B cell (primary cell): ENCODE measurements at regions not wholly inside any gene's neighbourhood (a gene's known extent, or its start where the extent isn't known, plus 50 kb on each side); places are given as distances from the start of the nearest gene placed in this dataset.

Experiments used
- ATAC-seq: fragments of 200-7000 bp; cut with Tn5 transposase; one replicate; pipeline ENCODE4 v1.10.0; 2021; ENCODE audit warnings: low read depth, mild to moderate bottlenecking, moderate number of reproducible peaks, moderate library complexity
- CTCF ChIA-PET: fragments of 350-600 bp; sonication (Branson Sonifier 250); formaldehyde crosslinking; loops from one replicate; lab custom pipeline; 2021; ENCODE audit warnings: antibody characterized with exemption, inconsistent platforms; lab: Charles Lee
- POLR2A ChIA-PET: fragments of 350-600 bp; sonication (Branson Sonifier 250); formaldehyde crosslinking; loops from one replicate; lab custom pipeline; 2021; ENCODE audit warnings: antibody characterized with exemption; lab: Charles Lee
- DNase-seq: peaks from one replicate; pipeline ENCODE4 v3.0.0; 2013
- H2AFZ ChIP-seq: 2 replicates; pipeline ENCODE4 v1.6.1; 2012; ENCODE audit warnings: mild to moderate bottlenecking, low read depth, low read length; ENCODE audit not compliant: insufficient read depth, poor library complexity, severe bottlenecking
- H3K27ac ChIP-seq, 2 donors: 1 replicate in 1 of 2; 2 replicates in 1 of 2; pipeline ENCODE4 v1.5.1; 2012 to 2013; ENCODE audit warnings: low read length in 2 of 2, mild to moderate bottlenecking in 2 of 2, moderate library complexity in 1 of 2
- H3K27me3 ChIP-seq, 4 experiments: fragments of 200-600 bp in 1 of 4; sonication (generic) in 1 of 4; replicated peaks in 1 of 4; 1 replicate in 2 of 4; 2 replicates in 2 of 4; pipeline versions ENCODE4 v1.6.1 to v1.7.0; 2013 to 2016; ENCODE audit warnings: low read length in 3 of 4, mild to moderate bottlenecking in 2 of 4, mixed read lengths in 1 of 4, moderate library complexity in 1 of 4; ENCODE audit not compliant: insufficient read depth in 4 of 4, control insufficient read depth in 3 of 4; ENCODE audit errors: control extremely low read depth in 1 of 4
- H3K36me3 ChIP-seq, 2 experiments: replicated peaks in 1 of 2; 1 replicate in 1 of 2; 2 replicates in 1 of 2; pipeline versions ENCODE4 v1.6.1 to v1.7.1; 2013; ENCODE audit warnings: low read length in 1 of 2; ENCODE audit not compliant: insufficient read depth in 2 of 2, control insufficient read depth in 1 of 2; ENCODE audit errors: control extremely low read depth in 1 of 2, extremely low read depth in 1 of 2
- H3K4me1 ChIP-seq, 2 donors: fragments of 200-600 bp in 1 of 2; sonication (generic) in 1 of 2; 1 replicate in 1 of 2; 2 replicates in 1 of 2; pipeline versions ENCODE4 v1.5.1 to v1.6.1; 2013 to 2017; ENCODE audit warnings: low read length in 2 of 2; ENCODE audit not compliant: control insufficient read depth in 2 of 2, insufficient read depth in 2 of 2
- H3K4me2 ChIP-seq: replicated peaks from 2 replicates; pipeline ENCODE3; 2012; ENCODE audit warnings: mild to moderate bottlenecking, low read depth, low read length; ENCODE audit not compliant: poor library complexity, severe bottlenecking
- H3K4me3 ChIP-seq, 5 experiments: fragments of 200-600 bp in 1 of 5; sonication (generic) in 1 of 5; 1 replicate in 3 of 5; 2 replicates in 2 of 5; pipeline versions ENCODE4 v1.5.1 to v1.7.0; 2011 to 2016; ENCODE audit warnings: low read length in 4 of 5, mild to moderate bottlenecking in 4 of 5, low read depth in 2 of 5, control low read depth in 1 of 5, moderate library complexity in 1 of 5; ENCODE audit not compliant: insufficient read depth in 1 of 5; ENCODE audit errors: control extremely low read depth in 1 of 5, extremely low read depth in 1 of 5
- H3K79me2 ChIP-seq: fragments of 200-600 bp; sonication (generic); one replicate; pipeline ENCODE4 v1.6.0; 2016; ENCODE audit warnings: low read length; ENCODE audit not compliant: control insufficient read depth, insufficient read depth
- H3K9ac ChIP-seq: fragments of 200-600 bp; sonication (generic); 2 replicates; pipeline ENCODE4 v1.6.1; 2017; ENCODE audit warnings: mild to moderate bottlenecking, low read length, moderate library complexity
- H3K9me3 ChIP-seq, 3 donors: one replicate each; pipeline versions ENCODE4 v1.6.1 to v1.7.1; 2013; ENCODE audit warnings: low read length in 2 of 3; ENCODE audit not compliant: control insufficient read depth in 2 of 3, insufficient read depth in 1 of 3; ENCODE audit errors: control extremely low read depth in 1 of 3
- H4K20me1 ChIP-seq: 2 replicates; pipeline ENCODE4 v1.6.0; 2012; ENCODE audit warnings: mild to moderate bottlenecking, low read length; ENCODE audit not compliant: insufficient read depth, control insufficient read depth, poor library complexity, severe bottlenecking
- H3K27ac Mint-ChIP-seq: one replicate; pipeline ENCODE4 v1.8.0; 2021; ENCODE audit warnings: mixed read lengths
- H3K27me3 Mint-ChIP-seq: one replicate; pipeline ENCODE4 v1.8.0; 2021; ENCODE audit warnings: mixed read lengths
- H3K4me1 Mint-ChIP-seq: one replicate; pipeline ENCODE4 v1.8.0; 2021; ENCODE audit warnings: mixed read lengths
- H3K4me3 Mint-ChIP-seq: one replicate; pipeline ENCODE4 v1.8.0; 2021; ENCODE audit warnings: mixed read lengths
- H3K9me3 Mint-ChIP-seq: one replicate; pipeline ENCODE4 v1.8.0; 2022; ENCODE audit warnings: mixed read lengths; ENCODE audit not compliant: insufficient read depth
- EZH2 ChIP-seq: IDR thresholded peaks from 2 replicates; pipeline ENCODE4 v1.6.1; 2012; ENCODE audit warnings: borderline replicate concordance, low read depth, mild to moderate bottlenecking, moderate library complexity, low read length; ENCODE audit not compliant: insufficient read depth, poor library complexity, severe bottlenecking
- WGBS: methylation state at CpG from one replicate; pipeline ENCODE4 v1.1.5; 2013; ENCODE audit warnings: missing lambda C conversion rate; ENCODE audit not compliant: insufficient coverage; 5-methylcytosine and 5-hydroxymethylcytosine counted together
- intact Hi-C: fragments of 100-400 bp; cut with micrococcal nuclease; formaldehyde crosslinking; loops from one replicate; pipeline ENCODE4 v1.10.0; 2022
- TF ChIP-seq, protein P1 (sequence below): fragments of 200-600 bp; IDR thresholded peaks from one replicate; pipeline ENCODE4 v1.8.0; 2022; ENCODE audit warnings: antibody characterized with exemption, mild to moderate bottlenecking

DNA sequence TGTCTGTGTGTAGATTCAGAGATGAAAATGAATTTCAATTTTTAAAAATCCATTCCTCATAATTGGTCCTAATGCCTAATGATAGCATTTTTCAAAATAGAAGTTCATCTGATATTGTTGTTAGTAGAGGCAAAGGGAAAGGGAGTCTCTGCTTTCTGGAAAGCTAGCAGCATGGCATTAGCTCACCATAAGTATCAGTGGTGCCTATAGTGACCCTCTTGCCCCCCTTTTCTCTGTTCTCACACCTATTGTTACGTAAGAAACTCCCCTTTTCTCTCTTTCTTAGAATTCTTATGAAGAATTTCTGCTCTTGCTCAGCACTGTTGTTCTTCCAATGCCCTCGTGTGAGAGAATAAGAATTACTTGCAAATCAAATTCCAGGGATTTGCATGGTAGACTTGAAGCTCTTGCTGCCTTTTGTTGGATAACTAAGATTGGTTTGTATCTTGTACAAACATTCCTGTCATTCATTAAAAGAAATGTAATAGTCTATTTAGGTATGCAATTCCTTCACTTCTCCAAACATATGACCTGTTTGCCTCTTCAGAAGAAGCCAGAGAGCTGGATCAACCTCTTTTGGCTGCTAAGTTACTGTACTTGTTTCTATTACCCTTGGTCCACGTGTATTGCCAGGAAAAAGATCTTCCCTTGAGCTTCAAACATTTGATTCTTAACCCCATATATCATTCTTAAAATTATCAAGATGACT is 69.2 kb upstream of the MAGI3 start:
- no peaks in the 10 kb centered on the region for H4K20me1 ChIP-seq
- POLR2A ChIA-PET: no interaction called here
- H3K27ac ChIP-seq: no peak overlapping the region
- H3K9me3 Mint-ChIP-seq: no peaks in the 10 kb centered on the region
- no peak overlapping the region for H3K4me2 ChIP-seq
- TF ChIP-seq EZH2: no peak
- TF ChIP-seq, protein P1, sequence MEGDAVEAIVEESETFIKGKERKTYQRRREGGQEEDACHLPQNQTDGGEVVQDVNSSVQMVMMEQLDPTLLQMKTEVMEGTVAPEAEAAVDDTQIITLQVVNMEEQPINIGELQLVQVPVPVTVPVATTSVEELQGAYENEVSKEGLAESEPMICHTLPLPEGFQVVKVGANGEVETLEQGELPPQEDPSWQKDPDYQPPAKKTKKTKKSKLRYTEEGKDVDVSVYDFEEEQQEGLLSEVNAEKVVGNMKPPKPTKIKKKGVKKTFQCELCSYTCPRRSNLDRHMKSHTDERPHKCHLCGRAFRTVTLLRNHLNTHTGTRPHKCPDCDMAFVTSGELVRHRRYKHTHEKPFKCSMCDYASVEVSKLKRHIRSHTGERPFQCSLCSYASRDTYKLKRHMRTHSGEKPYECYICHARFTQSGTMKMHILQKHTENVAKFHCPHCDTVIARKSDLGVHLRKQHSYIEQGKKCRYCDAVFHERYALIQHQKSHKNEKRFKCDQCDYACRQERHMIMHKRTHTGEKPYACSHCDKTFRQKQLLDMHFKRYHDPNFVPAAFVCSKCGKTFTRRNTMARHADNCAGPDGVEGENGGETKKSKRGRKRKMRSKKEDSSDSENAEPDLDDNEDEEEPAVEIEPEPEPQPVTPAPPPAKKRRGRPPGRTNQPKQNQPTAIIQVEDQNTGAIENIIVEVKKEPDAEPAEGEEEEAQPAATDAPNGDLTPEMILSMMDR: no peak
- no peak for DNase-seq
- CTCF ChIA-PET: no interaction called here
- no peak overlapping the region for H3K4me3 Mint-ChIP-seq
- ATAC-seq: no peak
- H3K4me1 Mint-ChIP-seq: no peaks in the 10 kb centered on the region
- no peaks in the 10 kb centered on the region for H3K27me3 ChIP-seq
- WGBS: 80% methylated on average over 1 of the region's 3 CpGs
- H3K4me1 ChIP-seq: no peaks in the 10 kb centered on the region
- no peak overlapping the region for H3K27ac Mint-ChIP-seq
- peaks cover 0 to 3% (median 0%) of the 10 kb centered on the region in 3 donors for H3K9me3 ChIP-seq
- no peaks in the 10 kb centered on the region for H3K36me3 ChIP-seq
- no peak overlapping the region for H2AFZ ChIP-seq
- H3K4me3 ChIP-seq: no peak overlapping the region
- no peaks in the 10 kb centered on the region for H3K79me2 ChIP-seq
- H3K27me3 Mint-ChIP-seq: peaks cover 2% of the 10 kb centered on the region
- H3K9ac ChIP-seq: no peak overlapping the region
- intact Hi-C loops: no loop called here

- Histone ChIP-seq H4K20me1 (no peaks in the 10 kb centered on the region), H3K9ac (no peak overlapping the region), H3K27me3 (no peaks in the 10 kb centered on the region), H3K4me1 (no peaks in the 10 kb centered on the region), H3K27ac (no peak overlapping the region), H3K4me3 (no peak overlapping the region), H3K9me3 (peaks cover 0 to 1% (median 0%) of the 10 kb centered on the region in 3 donors), H3K36me3 (no peaks in the 10 kb centered on the region), H3K79me2 (no peaks in the 10 kb centered on the region), H2AFZ (no peak overlapping the region), H3K4me2 (no peak overlapping the region)
- H3K9me3 Mint-ChIP-seq: no peaks in the 10 kb centered on the region
- H3K4me3 Mint-ChIP-seq: no peak overlapping the region
- intact Hi-C loops: no loop called here
- ATAC-seq: no peak
- H3K27ac Mint-ChIP-seq: no peak overlapping the region
- WGBS: 100% methylated on average over 1 of the region's 3 CpGs
- TF ChIP-seq, protein P1: no peak
- TF ChIP-seq EZH2: no peak
- H3K4me1 Mint-ChIP-seq: no peaks in the 10 kb centered on the region
- no peak for DNase-seq
- CTCF ChIA-PET: no interaction called here
- H3K27me3 Mint-ChIP-seq: peaks cover 5% of the 10 kb centered on the region
- POLR2A ChIA-PET: no interaction called here
Measured at GRCh38 chr1:113321771-113322387, 68.4 kb upstream of the MAGI3 start.
